Upper lobe of left lung (tissue), 4 donors: ENCODE measurements at regions not wholly inside any gene's neighbourhood (a gene's known extent, or its start where the extent isn't known, plus 50 kb on each side); places are given as distances from the start of the nearest gene placed in this dataset.

Experiments used
- EP300 ChIP-seq, 4 donors: sonication (generic); formaldehyde crosslinking; IDR thresholded peaks; one replicate each; pipeline ENCODE4 v1.5.1; 2017; ENCODE audit warnings: antibody characterized with exemption in 4 of 4, control low read depth in 2 of 4
- POLR2A ChIP-seq, 4 donors: fragments of 450-650 bp; IDR thresholded peaks; one replicate each; pipeline ENCODE4 v1.5.1; 2016 to 2017; ENCODE audit warnings: antibody characterized with exemption in 4 of 4, mild to moderate bottlenecking in 2 of 4
- TF ChIP-seq, protein P1 (sequence below), 6 experiments: fragments of 450-650 bp in 4 of 6; fragments of 200-600 bp in 2 of 6; sonication (generic) in 2 of 6; IDR thresholded peaks; one replicate each; pipeline ENCODE4 v1.5.1; 2016 to 2019; ENCODE audit warnings: antibody characterized with exemption in 6 of 6

GRCh38 chr2:149885468-149885867 is 297.9 kb upstream of the MMADHC start:
- TF ChIP-seq, protein P1, sequence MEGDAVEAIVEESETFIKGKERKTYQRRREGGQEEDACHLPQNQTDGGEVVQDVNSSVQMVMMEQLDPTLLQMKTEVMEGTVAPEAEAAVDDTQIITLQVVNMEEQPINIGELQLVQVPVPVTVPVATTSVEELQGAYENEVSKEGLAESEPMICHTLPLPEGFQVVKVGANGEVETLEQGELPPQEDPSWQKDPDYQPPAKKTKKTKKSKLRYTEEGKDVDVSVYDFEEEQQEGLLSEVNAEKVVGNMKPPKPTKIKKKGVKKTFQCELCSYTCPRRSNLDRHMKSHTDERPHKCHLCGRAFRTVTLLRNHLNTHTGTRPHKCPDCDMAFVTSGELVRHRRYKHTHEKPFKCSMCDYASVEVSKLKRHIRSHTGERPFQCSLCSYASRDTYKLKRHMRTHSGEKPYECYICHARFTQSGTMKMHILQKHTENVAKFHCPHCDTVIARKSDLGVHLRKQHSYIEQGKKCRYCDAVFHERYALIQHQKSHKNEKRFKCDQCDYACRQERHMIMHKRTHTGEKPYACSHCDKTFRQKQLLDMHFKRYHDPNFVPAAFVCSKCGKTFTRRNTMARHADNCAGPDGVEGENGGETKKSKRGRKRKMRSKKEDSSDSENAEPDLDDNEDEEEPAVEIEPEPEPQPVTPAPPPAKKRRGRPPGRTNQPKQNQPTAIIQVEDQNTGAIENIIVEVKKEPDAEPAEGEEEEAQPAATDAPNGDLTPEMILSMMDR (IDR thresholded peaks at IDR 0.05) = no peak
- TF ChIP-seq EP300 (IDR thresholded peaks at IDR 0.05) = no peak
- TF ChIP-seq POLR2A (IDR thresholded peaks at IDR 0.05) = no peak
